DND-41 (cell line): ENCODE measurements at regions not wholly inside any gene's neighbourhood (a gene's known extent, or its start where the extent isn't known, plus 50 kb on each side); places are given as distances from the start of the nearest gene placed in this dataset.

Experiments
- ATAC-seq: fragments of 200-7000 bp; cut with Tn5 transposase; 3 replicates; pipeline ENCODE4 v1.9.1; 2021; ENCODE audit warnings: low read depth; ENCODE audit not compliant: insufficient read depth
- DNase-seq: peaks from one replicate; pipeline ENCODE4 v3.0.0-alpha.2; 2020
- H2AFZ ChIP-seq: 2 replicates; pipeline ENCODE4 v1.6.0; 2012; ENCODE audit warnings: low read depth, low read length
- H3K27ac ChIP-seq: 2 replicates; pipeline ENCODE4 v1.5.1; 2012; ENCODE audit warnings: low read length, inconsistent platforms
- H3K27me3 ChIP-seq: fragments of 200-600 bp; sonication (generic); 2 replicates; pipeline ENCODE4 v1.6.0; 2012; ENCODE audit warnings: low read length, mild to moderate bottlenecking, inconsistent platforms; ENCODE audit not compliant: insufficient read depth, poor library complexity
- H3K36me3 ChIP-seq: 2 replicates; pipeline ENCODE4 v1.5.1; 2012; ENCODE audit warnings: low read length, inconsistent platforms; ENCODE audit not compliant: insufficient read depth
- H3K4me1 ChIP-seq: 2 replicates; pipeline ENCODE4 v1.5.1; 2012; ENCODE audit warnings: mild to moderate bottlenecking, low read length; ENCODE audit not compliant: insufficient read depth
- H3K4me2 ChIP-seq: 2 replicates; pipeline ENCODE4 v1.6.0; 2012; ENCODE audit warnings: mild to moderate bottlenecking, moderate library complexity, low read length, inconsistent platforms; ENCODE audit not compliant: insufficient read depth
- H3K4me3 ChIP-seq, 2 experiments: fragments of 200-600 bp in 1 of 2; shearing (Covaris generic) in 1 of 2; 2 replicates each; pipeline ENCODE4 v1.5.1; 2012 to 2016; ENCODE audit warnings: inconsistent platforms in 2 of 2, low read length in 2 of 2, mild to moderate bottlenecking in 2 of 2, low read depth in 1 of 2, moderate library complexity in 1 of 2
- H3K79me2 ChIP-seq: 2 replicates; pipeline ENCODE4 v1.6.0; 2012; ENCODE audit warnings: low read length, inconsistent platforms; ENCODE audit not compliant: insufficient read depth
- H3K9ac ChIP-seq: 2 replicates; pipeline ENCODE4 v1.6.0; 2012; ENCODE audit warnings: low read depth, mild to moderate bottlenecking, inconsistent platforms, low read length, moderate library complexity
- H3K9me3 ChIP-seq: 2 replicates; pipeline ENCODE4 v1.5.1; 2012; ENCODE audit warnings: low read length, moderate library complexity, mild to moderate bottlenecking, inconsistent platforms; ENCODE audit not compliant: insufficient read depth, severe bottlenecking
- H4K20me1 ChIP-seq: 2 replicates; pipeline ENCODE4 v1.6.0; 2012; ENCODE audit warnings: low read length; ENCODE audit not compliant: insufficient read depth
- EZH2 ChIP-seq: IDR thresholded peaks from 3 replicates; pipeline ENCODE4 v1.6.1; 2012; ENCODE audit warnings: borderline replicate concordance, low read depth, mild to moderate bottlenecking, moderate library complexity, low read length, inconsistent platforms; ENCODE audit not compliant: severe bottlenecking
- TF ChIP-seq, protein P1 (sequence below): IDR thresholded peaks from 2 replicates; pipeline ENCODE4 v1.5.1; 2012; ENCODE audit warnings: borderline replicate concordance, low read length, moderate library complexity, mild to moderate bottlenecking; ENCODE audit not compliant: poor library complexity, severe bottlenecking; ENCODE audit errors: extremely low read depth

DNA sequence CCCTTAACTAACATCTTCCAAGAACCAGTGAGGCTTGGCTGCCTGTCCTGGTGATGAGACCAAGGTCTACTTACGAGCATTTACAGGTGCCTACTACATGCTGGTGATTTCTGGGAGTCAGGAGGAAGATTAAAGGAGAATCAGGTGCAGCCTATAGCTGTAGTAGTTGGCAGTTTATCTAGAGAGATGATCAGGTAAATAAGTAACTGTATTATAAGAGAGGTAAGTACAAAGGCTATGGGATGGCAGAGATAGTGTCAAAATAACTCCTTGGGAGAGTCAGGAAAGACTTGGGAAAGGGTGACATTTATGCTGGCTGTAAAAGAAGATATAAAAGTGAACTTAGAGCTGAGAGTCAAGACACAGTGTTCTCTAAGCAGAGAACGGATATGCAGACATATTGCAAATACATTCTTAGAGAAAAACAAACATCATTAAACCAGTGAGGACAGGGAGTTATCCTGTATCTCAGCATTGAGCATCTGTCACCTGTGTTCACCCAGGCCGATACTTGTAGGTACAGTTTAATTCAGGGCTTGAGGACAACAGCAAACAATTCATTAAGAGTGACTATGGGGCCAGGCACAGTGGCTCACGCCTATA is 49.7 kb upstream of the ACP3 start:
- ATAC-seq (no peak), DNase-seq (no peak)
- Histone ChIP-seq H3K36me3 (no peaks in the 10 kb centered on the region), H2AFZ (no peak overlapping the region), H4K20me1 (no peaks in the 10 kb centered on the region), H3K4me2 (no peak overlapping the region), H3K27me3 (peaks cover 10% of the 10 kb centered on the region), H3K4me3 (no peak overlapping the region), H3K79me2 (no peaks in the 10 kb centered on the region), H3K4me1 (no peaks in the 10 kb centered on the region), H3K9me3 (no peaks in the 10 kb centered on the region), H3K27ac (no peak overlapping the region), H3K9ac (no peak overlapping the region)
- TF ChIP-seq EZH2 = no peak
- TF ChIP-seq, protein P1, sequence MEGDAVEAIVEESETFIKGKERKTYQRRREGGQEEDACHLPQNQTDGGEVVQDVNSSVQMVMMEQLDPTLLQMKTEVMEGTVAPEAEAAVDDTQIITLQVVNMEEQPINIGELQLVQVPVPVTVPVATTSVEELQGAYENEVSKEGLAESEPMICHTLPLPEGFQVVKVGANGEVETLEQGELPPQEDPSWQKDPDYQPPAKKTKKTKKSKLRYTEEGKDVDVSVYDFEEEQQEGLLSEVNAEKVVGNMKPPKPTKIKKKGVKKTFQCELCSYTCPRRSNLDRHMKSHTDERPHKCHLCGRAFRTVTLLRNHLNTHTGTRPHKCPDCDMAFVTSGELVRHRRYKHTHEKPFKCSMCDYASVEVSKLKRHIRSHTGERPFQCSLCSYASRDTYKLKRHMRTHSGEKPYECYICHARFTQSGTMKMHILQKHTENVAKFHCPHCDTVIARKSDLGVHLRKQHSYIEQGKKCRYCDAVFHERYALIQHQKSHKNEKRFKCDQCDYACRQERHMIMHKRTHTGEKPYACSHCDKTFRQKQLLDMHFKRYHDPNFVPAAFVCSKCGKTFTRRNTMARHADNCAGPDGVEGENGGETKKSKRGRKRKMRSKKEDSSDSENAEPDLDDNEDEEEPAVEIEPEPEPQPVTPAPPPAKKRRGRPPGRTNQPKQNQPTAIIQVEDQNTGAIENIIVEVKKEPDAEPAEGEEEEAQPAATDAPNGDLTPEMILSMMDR = no peak
